ENCODE measurements at regions not wholly inside any gene's neighbourhood (a gene's known extent, or its start where the extent isn't known, plus 50 kb on each side); places are given as distances from the start of the nearest gene placed in this dataset.
A peak's percentile ranks its signal among the peaks of the same experiment; 100 is the strongest.

GRCh38 chr13:39866722-39867121 lies 211.3 kb downstream of the COG6 start:
- in situ Hi-C loops (cut with MboI; ENCODE audit: low pct_unique_long_range_greater_than_20kb in 2 of 9, low sequenced_read_pairs in 9 of 9, unreplicated experiment in 9 of 9) = no loop called here
- WGBS, 10 experiments = 44 to 100% (median 70%) methylated on average over 1 of the region's 1 CpG; no CpG with 5 or more reads in 2 of the 10 experiments

GRCh38 chr13:39867807-39868206 lies 212.3 kb downstream of the COG6 start:
- no peak overlapping the region for H3K27ac ChIP-seq
- in situ Hi-C loops (cut with MboI; ENCODE audit: low pct_unique_long_range_greater_than_20kb in 2 of 9, low sequenced_read_pairs in 9 of 9, unreplicated experiment in 9 of 9) = no loop called here
- no peak overlapping the region for H3K4me3 ChIP-seq
- WGBS, 10 experiments = 0 to 100% (median 59%) methylated on average over 1 to 2 of the region's 2 CpGs; no CpG with 5 or more reads in 2 of the 10 experiments
- no peaks in the 10 kb centered on the region for H3K4me1 ChIP-seq (replicated peaks in 1 of 2)
- ATAC-seq (replicated peaks in 6 of 8) = no peak

More at GRCh38 chr13:39866722-39867121, 211.3 kb downstream of the COG6 start:
- ATAC-seq (replicated peaks in 6 of 8) = no peak
- no peak overlapping the region for H3K4me3 ChIP-seq
- H3K4me1 ChIP-seq (replicated peaks in 1 of 2) = no peaks in the 10 kb centered on the region
- H3K27ac ChIP-seq = no peak overlapping the region

- peak in 1 of 8 experiments; percentile 47 for ATAC-seq (replicated peaks in 6 of 8)
- no peaks in the 10 kb centered on the region for H3K4me1 ChIP-seq (replicated peaks in 1 of 2)
- H3K4me3 ChIP-seq = no peak overlapping the region
- in situ Hi-C loops (cut with MboI; ENCODE audit: low pct_unique_long_range_greater_than_20kb in 2 of 9, low sequenced_read_pairs in 9 of 9, unreplicated experiment in 9 of 9) = no loop called here
- H3K27ac ChIP-seq = no peak overlapping the region
- 9 to 100% (median 73%) methylated on average over 1 to 2 of the region's 2 CpGs; no CpG with 5 or more reads in 1 of the 10 experiments for WGBS, 10 experiments
Observed at GRCh38 chr13:39870197-39870747, 214.8 kb downstream of the COG6 start.

- in situ Hi-C loops (cut with MboI; ENCODE audit: low pct_unique_long_range_greater_than_20kb in 2 of 9, low sequenced_read_pairs in 9 of 9, unreplicated experiment in 9 of 9) = no loop called here
- ATAC-seq (replicated peaks in 6 of 8) = peak in 1 of 8 experiments; percentile 26
- Histone ChIP-seq H3K27ac (no peak overlapping the region), H3K4me1 (replicated peaks in 1 of 2) (no peaks in the 10 kb centered on the region), H3K4me3 (no peak overlapping the region)
- WGBS, 10 experiments = 10 to 100% (median 72%) methylated on average over 1 to 3 of the region's 3 CpGs
Observed at GRCh38 chr13:39874331-39875053, 219.0 kb downstream of the COG6 start.

- no peak for ATAC-seq (replicated peaks in 6 of 8)
- no peak overlapping the region for H3K27ac ChIP-seq
Observed at GRCh38 chr13:39875111-39875987, 219.9 kb downstream of the COG6 start.

GRCh38 chr13:39876258-39876657 lies 220.8 kb downstream of the COG6 start:
- in situ Hi-C loops (cut with MboI; ENCODE audit: low pct_unique_long_range_greater_than_20kb in 2 of 9, low sequenced_read_pairs in 9 of 9, unreplicated experiment in 9 of 9) = no loop called here
- WGBS, 10 experiments = 67 to 90% (median 85%) methylated on average over 1 to 3 of the region's 3 CpGs; no CpG with 5 or more reads in 6 of the 10 experiments
- no peak overlapping the region for H3K4me3 ChIP-seq
- peak in 3 of 8 experiments; percentile 50 to 56 (median 51) for ATAC-seq (replicated peaks in 6 of 8)
- no peak overlapping the region for H3K27ac ChIP-seq
- H3K4me1 ChIP-seq (replicated peaks in 1 of 2) = no peaks in the 10 kb centered on the region

More at GRCh38 chr13:39875111-39875987, 219.9 kb downstream of the COG6 start:
- 9 to 94% (median 80%) methylated on average over 1 to 6 of the region's 9 CpGs; no CpG with 5 or more reads in 1 of the 10 experiments for WGBS, 10 experiments
- Histone ChIP-seq H3K4me1 (replicated peaks in 1 of 2) (no peaks in the 10 kb centered on the region), H3K4me3 (no peak overlapping the region)
- in situ Hi-C loops (cut with MboI; ENCODE audit: low pct_unique_long_range_greater_than_20kb in 2 of 9, low sequenced_read_pairs in 9 of 9, unreplicated experiment in 9 of 9) = no loop called here

- in situ Hi-C loops (cut with MboI; ENCODE audit: low pct_unique_long_range_greater_than_20kb in 2 of 9, low sequenced_read_pairs in 9 of 9, unreplicated experiment in 9 of 9) = no loop called here
- Histone ChIP-seq H3K27ac (no peak overlapping the region), H3K4me3 (no peak overlapping the region), H3K4me1 (replicated peaks in 1 of 2) (no peaks in the 10 kb centered on the region)
- 67 to 100% (median 91%) methylated on average over 1 to 5 of the region's 5 CpGs; no CpG with 5 or more reads in 1 of the 10 experiments for WGBS, 10 experiments
- ATAC-seq (replicated peaks in 6 of 8) = no peak
Observed at GRCh38 chr13:39877134-39877533, 221.7 kb downstream of the COG6 start.

GRCh38 chr13:39879286-39880035 lies 224.0 kb downstream of the COG6 start:
- Histone ChIP-seq H3K4me3 (no peak overlapping the region), H3K27ac (no peak overlapping the region), H3K4me1 (replicated peaks in 1 of 2) (no peaks in the 10 kb centered on the region)
- in situ Hi-C loops (cut with MboI; ENCODE audit: low pct_unique_long_range_greater_than_20kb in 2 of 9, low sequenced_read_pairs in 9 of 9, unreplicated experiment in 9 of 9) = no loop called here
- WGBS, 10 experiments = 49 to 100% (median 78%) methylated on average over 2 to 4 of the region's 4 CpGs; no CpG with 5 or more reads in 1 of the 10 experiments
- no peak for ATAC-seq (replicated peaks in 6 of 8)

GRCh38 chr13:39881383-39881782 lies 225.9 kb downstream of the COG6 start:
- no peaks in the 10 kb centered on the region for H3K4me1 ChIP-seq (replicated peaks in 1 of 2)
- in situ Hi-C loops (cut with MboI; ENCODE audit: low pct_unique_long_range_greater_than_20kb in 2 of 9, low sequenced_read_pairs in 9 of 9, unreplicated experiment in 9 of 9) = no loop called here
- H3K27ac ChIP-seq = no peak overlapping the region
- ATAC-seq (replicated peaks in 6 of 8) = no peak
- 0 to 90% (median 64%) methylated on average over 1 to 2 of the region's 2 CpGs; no CpG with 5 or more reads in 2 of the 10 experiments for WGBS, 10 experiments
- no peak overlapping the region for H3K4me3 ChIP-seq

- Histone ChIP-seq H3K4me1 (replicated peaks in 1 of 2) (no peaks in the 10 kb centered on the region), H3K27ac (no peak overlapping the region), H3K4me3 (no peak overlapping the region)
- no peak for ATAC-seq (replicated peaks in 6 of 8)
- WGBS, 10 experiments = 0 to 60% (median 29%) methylated on average over 1 of the region's 1 CpG; no CpG with 5 or more reads in 4 of the 10 experiments
- in situ Hi-C loops (cut with MboI; ENCODE audit: low pct_unique_long_range_greater_than_20kb in 2 of 9, low sequenced_read_pairs in 9 of 9, unreplicated experiment in 9 of 9) = no loop called here
Observed at GRCh38 chr13:39881887-39882286, 226.4 kb downstream of the COG6 start.

- Histone ChIP-seq H3K4me3 (no peak overlapping the region), H3K4me1 (replicated peaks in 1 of 2) (no peaks in the 10 kb centered on the region), H3K27ac (no peak overlapping the region)
- in situ Hi-C loops (cut with MboI; ENCODE audit: low pct_unique_long_range_greater_than_20kb in 2 of 9, low sequenced_read_pairs in 9 of 9, unreplicated experiment in 9 of 9) = no loop called here
- no peak for ATAC-seq (replicated peaks in 6 of 8)
- WGBS, 10 experiments = 0 to 75% (median 42%) methylated on average over 1 of the region's 1 CpG
Observed at GRCh38 chr13:39884166-39884565, 228.7 kb downstream of the COG6 start.

- no peak overlapping the region for H3K4me3 ChIP-seq
- no peak overlapping the region for H3K27ac ChIP-seq
- in situ Hi-C loops (cut with MboI; ENCODE audit: low pct_unique_long_range_greater_than_20kb in 2 of 9, low sequenced_read_pairs in 9 of 9, unreplicated experiment in 9 of 9) = no loop called here
Observed at GRCh38 chr13:39886336-39886735, 230.9 kb downstream of the COG6 start.

More at GRCh38 chr13:39886336-39886735, 230.9 kb downstream of the COG6 start:
- H3K4me1 ChIP-seq (replicated peaks in 1 of 2) = no peaks in the 10 kb centered on the region
- no peak for ATAC-seq (replicated peaks in 6 of 8)

All from motor neuron (in vitro differentiated cells).